ENCODE measurements at regions not wholly inside any gene's neighbourhood (a gene's known extent, or its start where the extent isn't known, plus 50 kb on each side); places are given as distances from the start of the nearest gene placed in this dataset.

DNA sequence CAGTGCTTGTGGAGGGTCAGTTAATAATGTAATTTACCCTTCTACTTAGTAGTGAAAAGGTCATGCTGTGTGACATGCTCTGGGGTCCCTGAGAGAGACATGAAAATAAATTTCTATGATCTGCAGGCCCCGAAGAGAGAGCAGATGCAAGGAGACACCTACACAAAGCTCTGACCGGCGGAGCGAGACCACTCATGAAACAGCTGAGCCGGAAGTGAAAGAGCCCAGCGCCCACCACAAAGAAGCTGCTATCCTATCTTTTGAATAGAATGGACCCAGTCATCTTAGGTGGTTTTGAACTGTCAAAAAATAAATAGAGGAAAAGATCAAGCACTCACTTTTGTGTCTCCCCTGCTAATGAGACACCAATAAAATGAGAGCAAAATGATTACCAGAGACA lies 190.0 kb downstream of the MED10 start:
- TF ChIP-seq, protein P1, sequence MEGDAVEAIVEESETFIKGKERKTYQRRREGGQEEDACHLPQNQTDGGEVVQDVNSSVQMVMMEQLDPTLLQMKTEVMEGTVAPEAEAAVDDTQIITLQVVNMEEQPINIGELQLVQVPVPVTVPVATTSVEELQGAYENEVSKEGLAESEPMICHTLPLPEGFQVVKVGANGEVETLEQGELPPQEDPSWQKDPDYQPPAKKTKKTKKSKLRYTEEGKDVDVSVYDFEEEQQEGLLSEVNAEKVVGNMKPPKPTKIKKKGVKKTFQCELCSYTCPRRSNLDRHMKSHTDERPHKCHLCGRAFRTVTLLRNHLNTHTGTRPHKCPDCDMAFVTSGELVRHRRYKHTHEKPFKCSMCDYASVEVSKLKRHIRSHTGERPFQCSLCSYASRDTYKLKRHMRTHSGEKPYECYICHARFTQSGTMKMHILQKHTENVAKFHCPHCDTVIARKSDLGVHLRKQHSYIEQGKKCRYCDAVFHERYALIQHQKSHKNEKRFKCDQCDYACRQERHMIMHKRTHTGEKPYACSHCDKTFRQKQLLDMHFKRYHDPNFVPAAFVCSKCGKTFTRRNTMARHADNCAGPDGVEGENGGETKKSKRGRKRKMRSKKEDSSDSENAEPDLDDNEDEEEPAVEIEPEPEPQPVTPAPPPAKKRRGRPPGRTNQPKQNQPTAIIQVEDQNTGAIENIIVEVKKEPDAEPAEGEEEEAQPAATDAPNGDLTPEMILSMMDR (IDR thresholded peaks at IDR 0.05; ENCODE audit: low read depth, low read length) = no peak
- Histone ChIP-seq H3K27me3 (no peaks in the 10 kb centered on the region), H3K4me3 (no peak overlapping the region), H3K9me3 (ENCODE audit: low read depth) (no peaks in the 10 kb centered on the region), H3K36me3 (no peaks in the 10 kb centered on the region), H3K27ac (no peak overlapping the region), H3K4me1 (ENCODE audit: low read depth) (no peaks in the 10 kb centered on the region)
- no peak for DNase-seq (ENCODE audit: low read depth in 1 of 2, low spot score in 1 of 2)

DNA sequence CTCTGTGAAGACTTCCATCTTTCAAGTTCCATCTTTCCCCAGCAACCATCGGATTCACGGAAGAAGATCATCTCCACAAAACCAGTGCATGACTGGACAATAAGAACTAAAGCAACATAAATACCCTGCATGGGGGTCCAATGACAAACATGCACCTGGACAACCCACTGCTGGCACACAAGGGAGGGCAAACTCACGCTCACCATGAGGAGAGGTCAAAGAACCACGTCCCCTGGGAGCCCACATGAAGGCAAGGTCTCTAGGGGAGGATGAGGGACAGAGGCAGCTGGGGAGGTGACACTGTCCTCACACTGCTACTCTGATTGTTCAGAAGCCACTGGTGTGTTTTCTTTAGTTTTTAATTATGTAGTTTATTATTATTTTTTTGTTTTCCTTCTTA lies 190.8 kb downstream of the MED10 start:
- DNase-seq (ENCODE audit: low read depth in 1 of 2, low spot score in 1 of 2) = no peak
- Histone ChIP-seq H3K4me3 (no peak overlapping the region), H3K36me3 (no peaks in the 10 kb centered on the region), H3K27ac (no peak overlapping the region), H3K9me3 (ENCODE audit: low read depth) (no peaks in the 10 kb centered on the region), H3K27me3 (no peaks in the 10 kb centered on the region), H3K4me1 (ENCODE audit: low read depth) (no peaks in the 10 kb centered on the region)
- TF ChIP-seq, protein P1 (IDR thresholded peaks at IDR 0.05; ENCODE audit: low read depth, low read length) = no peak

DNA sequence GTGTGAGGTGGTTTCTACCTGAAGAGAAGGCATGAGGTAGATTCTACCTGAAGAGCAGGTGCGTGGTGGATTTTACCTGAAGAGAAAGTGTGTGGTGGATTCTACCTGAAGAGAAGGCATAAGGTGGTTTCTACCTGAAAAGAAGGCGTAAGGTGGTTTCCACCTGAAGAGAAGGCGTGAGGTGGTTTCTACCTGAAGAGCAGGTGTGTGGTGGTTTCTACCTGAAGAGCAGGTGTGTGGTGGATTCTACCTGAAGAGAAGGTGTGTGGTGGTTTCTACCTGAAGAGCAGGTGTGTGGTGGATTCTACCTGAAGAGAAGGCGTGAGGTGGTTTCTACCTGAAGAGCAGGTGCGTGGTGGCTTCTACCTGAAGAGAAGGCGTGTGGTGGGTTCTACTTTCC lies 192.8 kb downstream of the MED10 start:
- H3K4me1 ChIP-seq (ENCODE audit: low read depth) = no peaks in the 10 kb centered on the region
- H3K9me3 ChIP-seq (ENCODE audit: low read depth) = no peaks in the 10 kb centered on the region
- DNase-seq (ENCODE audit: low read depth in 1 of 2, low spot score in 1 of 2) = no peak
- H3K27me3 ChIP-seq = no peaks in the 10 kb centered on the region
- no peaks in the 10 kb centered on the region for H3K36me3 ChIP-seq
- H3K4me3 ChIP-seq = no peak overlapping the region
- TF ChIP-seq, protein P1 (IDR thresholded peaks at IDR 0.05; ENCODE audit: low read depth, low read length) = no peak
- no peak overlapping the region for H3K27ac ChIP-seq

DNA sequence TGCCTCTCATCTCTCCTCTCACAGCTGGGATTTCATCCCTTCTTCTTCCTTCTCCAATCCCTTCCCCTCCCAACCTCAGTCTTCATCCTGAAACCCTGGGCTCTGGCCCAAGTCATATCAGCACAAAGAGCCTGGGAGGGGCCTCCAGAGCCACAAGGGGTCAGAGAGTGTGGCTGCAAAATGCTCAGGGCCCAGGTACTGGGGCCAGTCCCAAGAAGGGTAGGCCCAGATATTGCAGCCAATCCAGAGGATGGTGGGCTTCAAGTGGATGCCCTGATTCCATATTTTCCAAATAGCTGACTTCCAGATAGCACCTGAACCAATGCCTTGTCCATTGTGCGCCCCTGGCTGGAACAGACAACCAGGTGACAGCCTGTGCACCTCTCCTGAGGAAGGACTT lies 193.9 kb downstream of the MED10 start:
- Histone ChIP-seq H3K9me3 (ENCODE audit: low read depth) (no peaks in the 10 kb centered on the region), H3K27ac (no peak overlapping the region), H3K27me3 (no peaks in the 10 kb centered on the region), H3K36me3 (no peaks in the 10 kb centered on the region), H3K4me3 (no peak overlapping the region), H3K4me1 (ENCODE audit: low read depth) (no peaks in the 10 kb centered on the region)
- no peak for DNase-seq (ENCODE audit: low read depth in 1 of 2, low spot score in 1 of 2)
- TF ChIP-seq, protein P1 (IDR thresholded peaks at IDR 0.05; ENCODE audit: low read depth, low read length) = no peak

DNA sequence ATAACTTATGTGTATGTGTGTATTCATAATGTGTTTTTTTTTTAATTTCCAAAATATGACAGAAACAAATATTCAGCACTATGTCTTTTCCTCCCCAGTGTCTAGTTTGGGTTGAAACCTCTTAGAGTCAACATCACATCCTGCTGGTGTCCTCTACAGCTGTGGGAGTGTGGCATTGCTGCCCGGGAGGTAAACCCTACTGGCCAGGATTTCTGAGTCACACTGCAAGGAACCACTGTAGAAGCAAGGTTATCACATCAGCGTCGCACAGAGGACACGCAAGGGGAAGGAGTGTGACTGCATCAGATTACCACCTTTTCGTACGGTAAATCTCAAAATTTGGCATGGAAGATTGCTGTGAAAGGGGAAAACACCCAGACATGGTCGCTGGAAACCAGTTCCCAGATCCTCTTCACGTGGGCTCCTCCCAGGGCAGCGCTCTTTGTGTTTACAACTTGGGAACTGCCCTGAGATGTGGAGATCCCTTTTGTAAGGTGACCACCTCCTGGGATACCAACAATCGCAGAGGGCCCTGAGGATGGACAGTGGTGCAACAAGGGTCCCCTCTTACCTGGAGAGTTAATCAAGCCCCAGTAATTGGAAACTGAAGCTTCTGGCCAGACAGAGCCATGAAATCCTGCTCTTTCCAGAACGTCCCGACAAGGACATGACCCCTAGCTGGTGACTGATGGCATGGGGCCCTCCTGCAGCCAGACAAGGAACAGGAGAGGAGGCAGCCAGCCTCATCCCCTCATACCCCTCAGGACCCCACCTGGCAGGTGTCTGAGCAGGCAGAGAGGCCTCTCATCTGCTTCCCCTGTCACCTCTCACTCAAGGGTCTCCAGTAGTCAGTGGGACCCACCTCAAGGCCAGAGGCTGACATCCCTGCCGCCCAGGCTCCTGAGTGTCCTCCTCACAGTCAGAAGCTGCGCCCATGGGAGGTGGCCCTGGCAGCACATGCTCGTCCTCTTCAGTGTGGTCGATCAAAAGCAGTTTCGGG lies 194.7 kb downstream of the MED10 start:
- Histone ChIP-seq H3K27ac (no peak overlapping the region), H3K4me1 (ENCODE audit: low read depth) (no peaks in the 10 kb centered on the region), H3K36me3 (no peaks in the 10 kb centered on the region), H3K27me3 (no peaks in the 10 kb centered on the region), H3K9me3 (ENCODE audit: low read depth) (no peaks in the 10 kb centered on the region), H3K4me3 (no peak overlapping the region)
- TF ChIP-seq, protein P1 (IDR thresholded peaks at IDR 0.05; ENCODE audit: low read depth, low read length) = no peak
- no peak for DNase-seq (ENCODE audit: low read depth in 1 of 2, low spot score in 1 of 2)

Measured in cardiac muscle cell (in vitro differentiated cells and primary cell).